Epithelial cell of esophagus (primary cell): ENCODE measurements at regions not wholly inside any gene's neighbourhood (a gene's known extent, or its start where the extent isn't known, plus 50 kb on each side); places are given as distances from the start of the nearest gene placed in this dataset.

Experiments used
- DNase-seq: peaks from one replicate; pipeline ENCODE4 v3.0.0; 2010; ENCODE audit warnings: low read depth
- H3K4me3 ChIP-seq: 2 replicates; pipeline ENCODE4 v1.5.1; 2011; ENCODE audit warnings: mild to moderate bottlenecking, low read length, control low read depth
- CTCF ChIP-seq: IDR thresholded peaks from 2 replicates; pipeline ENCODE4 v1.5.1; 2011; ENCODE audit warnings: low read depth, mild to moderate bottlenecking, low read length, control low read depth, inconsistent platforms; ENCODE audit not compliant: insufficient read depth; ENCODE audit errors: missing control alignments

GRCh38 chr11:134754521-134755198 is 342.6 kb upstream of the B3GAT1 start:
- no peak overlapping the region for H3K4me3 ChIP-seq
- TF ChIP-seq CTCF = no peak
- DNase-seq = no peak

GRCh38 chr11:134753771-134754520 is 341.9 kb upstream of the B3GAT1 start:
- no peak for DNase-seq
- TF ChIP-seq CTCF = no peak
- no peak overlapping the region for H3K4me3 ChIP-seq

- DNase-seq = no peak
- H3K4me3 ChIP-seq = no peak overlapping the region
- no peak for TF ChIP-seq CTCF
Observed at GRCh38 chr11:134752964-134753770, 341.1 kb upstream of the B3GAT1 start.

GRCh38 chr11:134752526-134752925 is 340.5 kb upstream of the B3GAT1 start:
- no peak overlapping the region for H3K4me3 ChIP-seq
- no peak for DNase-seq
- TF ChIP-seq CTCF = no peak

- no peak for DNase-seq
Observed at GRCh38 chr11:134751766-134752165, 339.7 kb upstream of the B3GAT1 start.

More at GRCh38 chr11:134751766-134752165, 339.7 kb upstream of the B3GAT1 start:
- H3K4me3 ChIP-seq = no peak overlapping the region
- TF ChIP-seq CTCF = no peak
